ENCODE measurements at regions not wholly inside any gene's neighbourhood (a gene's known extent, or its start where the extent isn't known, plus 50 kb on each side); places are given as distances from the start of the nearest gene placed in this dataset.
"Not testable (repeated sequence)": the region's sequence is repeated elsewhere in the genome, so short reads cannot be mapped to it uniquely, and the experiment has no call there.

DNA sequence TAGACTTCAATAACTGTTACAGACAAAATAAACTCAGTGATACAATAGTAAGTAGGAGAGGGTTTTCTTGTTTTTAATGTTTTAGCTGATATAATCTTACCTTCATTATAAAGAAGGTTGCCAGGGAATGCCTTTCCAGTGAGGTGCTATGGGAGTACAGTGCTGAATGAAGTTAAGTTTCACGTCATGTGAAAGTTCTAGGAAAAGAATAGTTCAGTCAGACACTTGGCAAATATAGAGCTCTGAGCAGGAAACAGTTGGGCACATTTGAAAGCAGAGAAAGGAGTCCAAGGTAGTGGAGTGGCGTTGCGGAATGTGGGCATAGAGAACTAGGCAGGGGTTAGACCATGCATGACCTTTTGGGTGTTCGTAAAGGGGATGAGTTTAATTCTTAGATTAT, 88.6 kb upstream of the DCN start:
- no peak for DNase-seq

- no peak for DNase-seq
These were observed 84.4 kb upstream of the DCN start for GRCh38 chr12:91267039-91267438.

- no peak for DNase-seq
These were observed 81.6 kb upstream of the DCN start for GRCh38 chr12:91264178-91264577.

DNA sequence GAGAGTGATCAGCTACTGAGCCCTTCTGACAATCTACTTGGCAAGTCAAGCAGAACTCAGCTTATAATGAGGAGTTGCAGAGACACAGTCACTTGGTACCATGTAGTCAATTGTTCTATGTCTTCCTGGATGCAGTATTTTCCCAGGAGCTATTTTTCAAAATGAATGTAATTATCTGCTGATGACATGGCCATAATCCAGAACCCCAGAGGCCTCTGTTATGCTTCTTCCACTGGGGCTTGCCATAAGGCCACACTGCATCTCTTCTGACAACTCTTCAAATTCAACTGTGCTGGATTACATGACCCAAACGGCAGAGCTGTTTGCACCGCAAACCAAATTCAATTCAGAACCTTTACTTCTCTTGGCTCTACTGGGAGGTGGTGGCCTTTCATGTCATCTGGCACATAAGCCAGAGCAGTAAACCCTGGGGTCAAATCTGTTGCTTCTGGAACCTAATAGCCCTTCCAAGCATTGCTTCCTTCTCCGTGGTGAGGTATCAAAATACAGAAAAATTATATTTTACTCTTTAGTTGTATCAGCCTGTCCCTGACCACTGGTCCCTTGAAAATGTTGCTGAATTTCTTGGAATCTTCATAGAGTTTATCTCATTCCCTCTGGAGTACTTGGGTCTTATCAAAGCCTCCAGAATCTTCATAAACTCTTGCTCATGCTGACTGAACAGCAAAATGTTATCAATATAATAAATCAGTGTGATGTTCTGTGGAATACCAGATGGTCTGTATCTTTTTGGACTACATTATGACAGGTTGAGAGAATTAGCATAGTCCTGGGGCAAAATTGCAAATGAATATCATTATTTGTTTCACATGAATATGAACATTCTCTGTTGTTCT, 79.4 kb upstream of the DCN start:
- DNase-seq = no peak

DNA sequence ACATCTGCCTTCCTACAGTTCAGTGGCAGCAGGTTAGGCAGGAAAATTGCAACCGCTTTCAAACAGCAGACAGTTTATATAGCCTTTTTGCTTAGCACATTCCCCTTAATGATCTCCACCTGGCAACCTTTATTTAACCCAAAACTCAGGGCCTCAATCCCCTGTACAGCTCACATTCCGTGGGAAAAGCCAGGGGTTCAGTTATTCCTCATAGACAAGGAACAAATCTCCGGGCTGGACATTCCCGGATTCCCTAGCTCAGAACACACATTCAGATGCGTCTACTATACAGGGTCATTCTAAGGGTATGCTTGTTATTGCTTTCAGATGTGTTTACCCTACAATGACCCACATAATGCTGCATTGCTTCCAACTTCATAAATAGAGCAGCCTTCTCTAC, 73.8 kb upstream of the DCN start:
- no peak for DNase-seq

GRCh38 chr12:91252341-91252740, 69.7 kb upstream of the DCN start:
- no peak for DNase-seq

DNA sequence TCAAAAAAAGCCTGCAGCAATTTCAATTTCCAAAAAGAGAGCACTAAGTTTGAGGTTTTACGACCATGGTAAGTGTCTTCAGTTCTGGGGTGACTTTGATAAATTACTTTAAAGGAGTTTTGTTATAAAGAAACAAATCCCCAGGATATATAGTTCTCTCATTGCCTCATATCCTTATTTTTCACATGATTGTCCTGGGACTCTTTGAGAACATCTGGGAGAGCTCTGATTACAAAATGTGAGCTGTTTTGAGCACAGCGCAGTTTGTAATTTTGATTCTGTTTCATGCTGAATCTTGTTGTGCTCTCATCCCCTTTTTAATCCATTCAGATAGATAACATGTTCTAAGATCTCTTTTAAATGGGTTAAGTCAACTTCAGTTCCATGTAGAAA, 67.7 kb upstream of the DCN start:
- DNase-seq = no peak

- no peak for DNase-seq
These were observed 67.1 kb upstream of the DCN start for GRCh38 chr12:91249518-91250272.

DNA sequence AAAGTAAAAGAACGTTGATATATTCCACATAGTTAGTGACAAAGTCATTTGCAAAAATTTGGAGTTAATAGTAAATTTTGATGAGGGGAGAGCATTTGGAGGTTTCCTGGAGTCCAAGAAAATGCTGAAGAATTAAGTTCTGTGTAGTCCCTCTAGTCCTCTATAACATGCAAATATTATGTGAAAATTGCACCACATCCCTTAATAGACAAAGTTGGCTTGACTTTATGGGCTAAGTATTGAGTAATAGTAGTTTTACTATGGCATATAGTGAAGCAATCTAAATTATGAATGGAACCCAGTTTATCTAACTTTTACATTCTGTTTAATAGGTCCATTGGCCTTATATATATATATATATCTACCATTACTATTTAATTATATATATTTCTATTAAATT, 66.4 kb upstream of the DCN start:
- DNase-seq = no peak

DNA sequence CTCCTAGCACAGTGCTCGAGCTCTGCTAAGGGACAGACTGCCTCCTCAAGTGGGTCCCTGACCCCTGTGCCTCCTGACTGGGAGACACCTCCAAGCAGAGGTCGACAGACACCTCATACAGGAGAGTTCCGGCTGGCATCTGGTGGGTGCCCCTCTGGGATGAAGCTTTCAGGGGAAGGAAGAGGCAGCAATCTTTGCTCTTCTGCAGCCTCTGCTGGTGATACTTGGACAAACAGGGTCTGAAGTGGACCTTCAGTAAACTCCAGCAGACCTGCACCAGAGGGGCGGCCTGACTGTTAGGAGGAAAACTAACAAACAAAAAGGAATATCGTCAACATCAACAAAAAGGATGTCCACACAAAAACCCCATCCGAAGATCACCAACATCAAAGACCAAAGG, 60.6 kb upstream of the DCN start:
- not testable (repeated sequence) for DNase-seq

DNA sequence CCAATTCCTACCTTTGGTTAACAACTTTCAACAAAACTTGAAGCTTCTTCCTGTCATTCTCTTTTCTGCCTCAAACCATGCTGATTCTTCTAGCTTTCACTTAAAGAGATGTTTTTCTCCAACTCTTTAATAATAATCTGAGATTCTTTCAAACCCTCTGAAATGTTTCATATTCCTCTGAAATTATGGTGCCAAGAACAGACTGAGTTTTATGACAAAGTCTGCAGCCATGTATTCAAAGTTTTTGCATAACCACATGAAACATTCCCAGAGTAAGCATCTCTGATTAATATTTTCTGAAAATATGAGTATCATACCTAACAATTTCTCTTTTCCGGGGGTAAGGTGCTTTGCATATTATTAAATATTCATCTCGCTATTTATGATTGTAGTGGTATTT, 59.1 kb upstream of the DCN start:
- DNase-seq = no peak

DNA sequence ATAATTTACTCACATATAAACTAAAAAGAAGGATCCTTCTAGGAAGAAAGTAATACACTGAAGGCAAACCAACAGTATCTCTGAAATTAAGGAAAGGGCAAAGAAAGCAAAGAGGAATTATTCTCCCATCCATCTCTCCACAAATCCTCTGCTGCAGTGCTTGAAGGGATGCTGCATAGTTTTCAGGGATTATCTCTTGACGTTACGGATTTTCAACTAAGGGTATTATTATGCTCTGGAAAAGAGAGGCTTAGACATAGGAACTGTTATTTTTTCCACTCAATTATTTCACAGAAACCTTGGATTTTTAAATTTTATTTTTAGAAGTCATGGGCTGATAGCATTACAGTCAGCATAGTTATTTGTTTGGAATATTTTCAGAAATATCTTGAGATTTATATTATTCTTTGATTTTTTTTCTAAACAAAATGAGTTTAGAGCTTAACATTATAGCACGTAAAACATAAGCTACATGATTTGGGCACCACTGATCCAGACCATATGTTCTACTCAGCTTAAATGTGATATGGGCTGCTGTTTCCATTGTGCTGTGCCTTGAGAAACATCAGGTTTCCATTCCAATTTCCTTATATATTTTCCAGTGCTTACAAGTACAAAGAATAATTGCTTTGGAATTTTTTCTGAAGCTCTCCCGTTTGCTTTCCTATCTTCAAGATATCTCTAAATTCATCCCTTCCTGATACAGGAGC, 57.9 kb upstream of the DCN start:
- no peak for DNase-seq

- no peak for DNase-seq
These were observed 56.9 kb upstream of the DCN start for GRCh38 chr12:91239481-91239880.

All from NCI-H446 treated with DMSO at 0.1 percent for 48 hours (cell line).